LHCN-M2 (cell line): ENCODE measurements at regions not wholly inside any gene's neighbourhood (a gene's known extent, or its start where the extent isn't known, plus 50 kb on each side); places are given as distances from the start of the nearest gene placed in this dataset.
"Not testable (repeated sequence)": the region's sequence is repeated elsewhere in the genome, so short reads cannot be mapped to it uniquely, and the experiment has no call there.

ENCODE experiments used
- DNase-seq: peaks from one replicate; pipeline ENCODE4 v3.0.0-alpha.2; 2012; ENCODE audit warnings: low read depth

- DNase-seq: no peak
Measured at GRCh38 chr11:22567759-22568158, 57.9 kb downstream of the FANCF start.

- no peak for DNase-seq
Measured at GRCh38 chr11:22566293-22566692, 59.3 kb downstream of the FANCF start.

DNA sequence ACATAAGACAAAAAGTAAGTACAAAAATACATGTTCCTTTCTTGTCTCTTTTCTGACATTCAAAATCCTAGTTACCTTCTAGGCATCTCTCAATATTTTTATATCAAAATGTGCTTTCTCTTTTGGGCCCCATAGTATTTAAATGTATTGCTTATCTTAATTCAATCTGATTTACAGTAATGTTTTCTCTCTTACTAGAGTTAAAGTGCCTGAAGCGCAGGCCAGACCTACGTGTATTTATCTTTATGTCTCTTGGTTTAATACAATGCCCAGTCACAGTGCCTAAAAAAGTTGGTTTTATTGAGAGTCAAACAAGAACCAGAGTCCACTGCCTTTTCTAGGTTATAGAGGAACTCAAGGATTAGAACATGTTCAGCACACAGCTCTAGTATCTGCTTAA, 64.3 kb downstream of the FANCF start:
- no peak for DNase-seq

DNA sequence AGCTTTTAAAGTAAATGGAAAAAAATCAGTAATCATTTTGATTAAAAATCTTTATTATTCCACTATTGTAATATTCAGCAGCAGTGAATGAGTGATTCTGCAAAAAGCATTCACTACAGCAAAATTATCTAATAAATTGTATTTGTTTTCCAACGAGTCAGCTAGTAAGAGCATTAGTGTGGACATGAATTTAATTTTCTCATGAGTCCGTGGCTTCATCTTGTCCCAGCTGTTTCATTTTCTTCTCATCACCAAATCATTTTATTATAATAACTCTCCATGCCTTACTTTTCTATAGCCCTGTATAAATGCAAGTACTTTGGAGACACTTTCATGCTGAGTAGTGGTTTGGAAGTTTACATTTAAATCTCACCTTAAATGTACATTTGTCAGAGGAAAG, 66.2 kb downstream of the FANCF start:
- no peak for DNase-seq

DNA sequence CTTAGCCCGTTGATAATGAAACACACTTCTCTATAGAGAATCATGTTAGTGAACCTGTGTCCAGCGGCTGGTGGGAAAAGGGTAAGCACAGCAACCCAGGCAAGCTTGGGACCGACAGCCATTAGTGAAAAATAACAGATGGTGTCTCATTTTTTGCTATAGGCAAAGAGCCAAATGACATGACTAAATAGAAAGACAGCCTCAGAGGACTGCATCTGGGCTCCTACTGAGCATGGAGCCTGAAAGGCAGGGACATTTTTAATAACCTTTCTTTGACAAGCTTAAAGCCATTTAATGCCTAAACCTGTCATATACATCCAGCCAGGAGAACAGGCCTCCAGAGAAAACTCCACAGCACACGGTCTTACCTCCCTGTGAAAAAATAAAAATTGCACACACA, 67.0 kb downstream of the FANCF start:
- peak; percentile 1 for DNase-seq

- DNase-seq: no peak
Measured at GRCh38 chr11:22556381-22556780, 69.2 kb downstream of the FANCF start.

- DNase-seq: no peak
Measured at GRCh38 chr11:22555881-22556280, 69.7 kb downstream of the FANCF start.

GRCh38 chr11:22554221-22554620, 71.4 kb downstream of the FANCF start:
- DNase-seq: no peak

GRCh38 chr11:22552885-22553284, 72.7 kb downstream of the FANCF start:
- no peak for DNase-seq

- no peak for DNase-seq
Measured at GRCh38 chr11:22546746-22547145, 78.9 kb downstream of the FANCF start.

- no peak for DNase-seq
Measured at GRCh38 chr11:22543261-22543660, 82.4 kb downstream of the FANCF start.

GRCh38 chr11:22539821-22540256, 85.8 kb downstream of the FANCF start:
- no peak for DNase-seq

GRCh38 chr11:22536071-22536470, 89.6 kb downstream of the FANCF start:
- DNase-seq: no peak

DNA sequence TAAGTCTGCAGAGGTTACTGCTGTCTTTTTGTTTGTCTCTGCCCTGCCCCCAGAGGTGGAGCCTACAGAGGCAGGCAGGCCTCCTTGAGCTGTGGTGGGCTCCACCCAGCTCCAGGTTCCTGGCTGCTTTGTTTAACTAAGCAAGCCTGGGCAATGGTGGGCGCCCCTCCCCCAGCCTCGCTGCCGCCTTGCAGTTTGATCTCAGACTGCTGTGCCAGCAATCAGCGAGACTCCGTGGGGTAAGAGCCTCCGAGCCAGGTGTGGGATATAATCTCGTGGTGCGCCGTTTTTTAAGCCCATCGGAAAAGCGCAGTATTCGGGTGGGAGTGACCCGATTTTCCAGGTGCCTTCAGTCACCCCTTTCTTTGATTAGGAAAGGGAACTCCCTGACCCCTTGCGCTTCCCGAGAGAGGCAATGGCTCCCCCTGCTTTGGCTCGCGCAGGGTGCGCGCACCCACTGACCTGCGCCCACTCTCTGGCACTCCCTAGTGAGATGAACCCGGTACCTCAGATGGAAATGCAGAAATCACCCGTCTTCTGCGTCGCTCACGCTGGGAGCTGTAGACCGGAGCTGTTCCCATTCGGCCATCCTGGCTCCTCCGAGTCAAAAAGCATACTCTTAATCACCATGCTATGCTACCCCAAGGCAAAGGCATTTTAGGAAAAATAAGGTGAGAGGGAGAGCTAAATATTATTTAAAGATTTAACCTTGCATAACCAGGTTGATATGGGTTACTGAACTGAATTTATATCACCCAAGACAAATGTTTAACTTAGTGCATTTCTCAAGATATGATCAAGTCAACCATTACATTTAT, 96.8 kb downstream of the FANCF start:
- DNase-seq: not testable (repeated sequence)

DNA sequence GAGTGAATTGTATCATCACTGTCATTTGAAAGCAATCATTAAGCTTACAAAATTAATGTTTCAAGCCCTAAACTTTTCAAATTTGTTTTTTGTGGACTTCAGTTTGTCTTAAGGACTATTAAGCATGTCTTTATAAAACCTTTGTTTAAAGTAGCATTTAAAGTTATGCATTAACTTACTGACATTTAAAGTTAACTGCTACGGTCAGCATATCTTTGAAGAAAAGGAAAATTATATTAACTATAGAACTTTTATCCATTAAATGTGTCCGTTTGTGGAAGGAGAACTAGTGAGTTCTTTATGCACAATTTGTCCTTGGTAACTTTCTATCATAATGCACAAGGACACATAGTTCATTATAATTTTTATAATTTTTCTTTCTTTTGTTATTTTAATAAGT, 103.4 kb downstream of the FANCF start:
- no peak for DNase-seq

GRCh38 chr11:22521226-22521625, 104.4 kb downstream of the FANCF start:
- no peak for DNase-seq

GRCh38 chr11:22520521-22520920, 105.1 kb downstream of the FANCF start:
- no peak for DNase-seq

DNA sequence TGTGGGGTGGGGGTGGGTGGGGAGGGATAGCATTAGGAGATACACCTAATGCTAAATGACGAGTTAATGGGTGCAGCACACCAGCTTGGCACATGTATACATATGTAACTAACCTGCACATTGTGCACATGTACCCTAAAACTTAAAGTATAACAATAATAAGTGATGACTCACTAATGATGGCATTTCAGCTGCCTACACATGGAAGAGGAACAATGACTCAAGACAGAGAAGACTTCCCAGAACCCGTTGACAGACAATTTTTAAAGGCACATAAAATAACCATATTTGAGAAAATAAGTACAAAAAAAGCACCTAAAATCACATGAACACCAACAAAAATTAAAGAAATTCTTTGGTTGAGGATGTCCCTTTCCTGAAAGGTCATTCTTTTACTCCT, 107.3 kb downstream of the FANCF start:
- not testable (repeated sequence) for DNase-seq

- DNase-seq: no peak
Measured at GRCh38 chr11:22516111-22516510, 109.5 kb downstream of the FANCF start.

- DNase-seq: no peak
Measured at GRCh38 chr11:22512457-22512856, 113.2 kb downstream of the FANCF start.

DNA sequence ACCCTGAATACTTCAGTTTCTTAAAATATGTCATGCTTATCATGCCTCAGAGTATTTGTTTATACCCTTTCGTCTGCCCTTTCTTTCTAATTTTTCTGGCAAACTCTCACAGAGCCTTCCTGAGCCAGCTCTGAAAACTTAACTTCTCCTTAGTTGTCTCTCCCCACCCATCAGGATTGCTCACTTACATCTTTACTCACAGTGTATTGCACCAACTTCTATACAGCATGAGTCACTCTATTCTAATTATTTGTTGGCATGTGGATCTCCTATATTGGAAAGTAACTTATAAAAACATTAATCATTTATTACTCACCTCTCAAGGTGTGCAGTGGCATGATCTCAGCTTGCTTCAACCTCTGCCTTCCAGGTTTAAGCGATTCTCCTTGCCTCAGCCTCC, 114.9 kb downstream of the FANCF start:
- no peak for DNase-seq

DNA sequence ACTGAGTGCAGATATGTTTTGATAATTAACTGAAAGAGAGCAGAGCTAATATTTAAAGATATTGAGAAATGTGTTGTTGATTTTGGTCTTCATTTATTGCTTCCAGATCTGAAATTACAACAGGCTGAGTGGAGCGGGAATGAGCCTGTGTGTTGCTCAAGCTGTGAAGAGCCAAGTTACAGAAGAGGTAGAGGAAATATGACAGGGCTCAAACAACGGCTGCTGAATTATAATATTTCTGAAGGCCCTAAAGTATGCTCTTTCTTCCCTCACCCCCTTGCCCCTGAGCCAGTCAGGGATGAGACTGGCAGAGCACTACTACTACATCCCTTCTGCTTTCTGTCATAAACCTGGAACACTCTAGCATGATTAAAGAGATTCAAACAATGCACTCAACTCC, 115.6 kb downstream of the FANCF start:
- no peak for DNase-seq

DNA sequence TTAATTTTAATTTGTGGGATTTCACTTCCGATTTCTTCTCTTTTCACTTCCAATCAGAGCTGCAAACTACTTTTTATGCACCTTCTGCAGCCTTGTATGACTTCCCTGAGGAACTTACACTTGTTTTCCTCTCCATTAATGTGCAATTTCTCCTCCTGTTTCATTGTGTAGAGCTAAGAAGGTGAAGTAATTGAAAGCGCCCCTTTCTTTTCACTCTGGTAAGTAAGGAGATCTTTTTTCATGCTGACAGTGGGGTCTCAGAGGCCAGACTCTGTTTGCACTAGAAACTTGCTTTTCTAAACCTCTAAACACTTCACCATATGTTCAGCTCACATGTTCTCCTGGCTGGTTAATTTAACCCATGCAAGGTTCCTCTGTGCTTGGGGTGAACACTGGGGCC, 117.0 kb downstream of the FANCF start:
- DNase-seq: no peak

DNA sequence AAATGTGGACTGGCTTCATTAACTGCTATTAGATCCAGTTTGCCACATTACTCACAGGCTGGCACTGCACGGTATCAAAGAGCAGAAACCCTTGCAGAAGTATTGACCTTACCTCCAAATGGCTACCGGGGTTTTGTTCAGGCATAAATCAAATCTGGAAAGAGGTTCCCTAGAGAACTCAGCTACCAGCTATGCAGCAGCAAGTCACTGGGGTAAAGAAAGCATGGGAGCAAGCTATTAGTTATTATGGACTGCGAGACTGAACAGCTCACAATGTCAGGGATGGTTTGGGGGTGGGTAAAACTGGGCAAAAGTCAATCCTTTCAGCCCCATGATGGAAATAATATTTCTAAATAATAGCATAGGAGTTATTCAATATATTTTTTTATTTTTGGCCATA, 128.1 kb downstream of the FANCF start:
- DNase-seq: no peak
